Hepatocyte (in vitro differentiated cells): ENCODE measurements at regions not wholly inside any gene's neighbourhood (a gene's known extent, or its start where the extent isn't known, plus 50 kb on each side); places are given as distances from the start of the nearest gene placed in this dataset.

Source experiments
- CTCF ChIP-seq: fragments of 200-600 bp; sonication (generic); IDR thresholded peaks from 2 replicates; pipeline ENCODE4 v1.5.1; 2016; ENCODE audit warnings: antibody characterized with exemption, mild to moderate bottlenecking; ENCODE audit not compliant: poor library complexity
- EZH2 ChIP-seq: fragments of 200-600 bp; sonication (generic); IDR thresholded peaks from 2 replicates; pipeline ENCODE4 v1.6.1; 2016; ENCODE audit warnings: antibody characterized with exemption, mild to moderate bottlenecking, borderline replicate concordance

GRCh38 chr1:98288494-98288893 is 367.7 kb upstream of the DPYD start:
- TF ChIP-seq CTCF = no peak
- TF ChIP-seq EZH2 = no peak
